ENCODE measurements at regions not wholly inside any gene's neighbourhood (a gene's known extent, or its start where the extent isn't known, plus 50 kb on each side); places are given as distances from the start of the nearest gene placed in this dataset.

DNA sequence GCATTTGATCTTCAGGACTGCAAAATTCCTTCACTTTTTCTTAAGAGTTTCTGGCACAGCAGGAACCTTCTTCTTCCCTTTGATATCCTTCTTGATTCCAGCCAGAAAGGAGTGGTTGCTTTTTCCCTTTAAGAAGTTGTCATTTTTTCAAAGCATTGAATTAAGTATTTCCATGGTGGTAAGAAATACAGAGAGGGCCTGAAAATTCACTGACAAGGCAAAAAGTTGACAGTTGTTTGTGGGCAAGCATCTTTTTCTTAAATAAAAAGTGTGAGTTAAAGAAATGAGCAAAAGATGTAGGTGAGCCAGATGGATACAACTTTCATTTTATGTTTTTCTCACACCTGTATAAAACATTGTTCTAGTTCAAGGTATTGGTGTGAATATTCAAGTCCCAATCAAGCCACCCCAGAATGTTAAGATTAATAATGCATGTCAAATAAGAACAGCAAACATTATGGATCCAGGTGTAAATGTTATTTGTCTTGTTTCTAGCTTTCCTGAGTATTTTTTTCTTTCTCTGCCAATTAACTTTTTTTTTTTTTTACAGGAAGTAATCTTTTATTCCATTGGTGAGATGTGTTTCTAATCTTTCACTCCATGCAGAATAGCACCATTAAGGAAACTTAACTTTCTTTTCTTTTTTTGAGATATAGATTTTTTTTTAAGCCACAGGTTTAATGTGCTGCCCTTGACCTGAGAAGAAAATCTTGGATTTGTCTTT lies 334.3 kb upstream of the SEMA3A start:
- H3K4me1 Mint-ChIP-seq = peaks cover 28% of the 10 kb centered on the region
- no peak overlapping the region for H3K4me3 Mint-ChIP-seq
- no peak for DNase-seq (ENCODE audit: low spot score in 2 of 2, unreplicated experiment in 2 of 2)
- H3K27me3 Mint-ChIP-seq (ENCODE audit: low read depth) = no peaks in the 10 kb centered on the region
- no peaks in the 10 kb centered on the region for H3K36me3 Mint-ChIP-seq
- peak overlapping the region; percentile 81 for H3K27ac Mint-ChIP-seq
- H3K9me3 Mint-ChIP-seq = no peaks in the 10 kb centered on the region
- TF ChIP-seq CTCF (IDR thresholded peaks at IDR 0.05; ENCODE audit: unreplicated experiment) = no peak

GRCh38 chr7:84524714-84525694 lies 330.4 kb upstream of the SEMA3A start:
- no peak for TF ChIP-seq CTCF (IDR thresholded peaks at IDR 0.05; ENCODE audit: unreplicated experiment)

GRCh38 chr7:84513061-84513460 lies 318.5 kb upstream of the SEMA3A start:
- no peak overlapping the region for H3K4me3 Mint-ChIP-seq

More at GRCh38 chr7:84524714-84525694, 330.4 kb upstream of the SEMA3A start:
- Mint-ChIP-seq H3K9me3 (peaks cover 9% of the 10 kb centered on the region), H3K4me3 (no peak overlapping the region), H3K27me3 (ENCODE audit: low read depth) (no peaks in the 10 kb centered on the region), H3K36me3 (no peaks in the 10 kb centered on the region), H3K27ac (peak overlapping the region; percentile 30), H3K4me1 (peaks cover 17% of the 10 kb centered on the region)
- DNase-seq (ENCODE audit: low spot score in 2 of 2, unreplicated experiment in 2 of 2) = no peak

GRCh38 chr7:84512055-84512454 lies 317.5 kb upstream of the SEMA3A start:
- H3K9me3 Mint-ChIP-seq = no peaks in the 10 kb centered on the region
- peaks cover 8% of the 10 kb centered on the region for H3K4me1 Mint-ChIP-seq
- no peak overlapping the region for H3K4me3 Mint-ChIP-seq
- no peaks in the 10 kb centered on the region for H3K36me3 Mint-ChIP-seq
- H3K27me3 Mint-ChIP-seq (ENCODE audit: low read depth) = no peaks in the 10 kb centered on the region
- no peak for DNase-seq (ENCODE audit: low spot score in 2 of 2, unreplicated experiment in 2 of 2)
- no peak overlapping the region for H3K27ac Mint-ChIP-seq
- TF ChIP-seq CTCF (IDR thresholded peaks at IDR 0.05; ENCODE audit: unreplicated experiment) = no peak

More at GRCh38 chr7:84513061-84513460, 318.5 kb upstream of the SEMA3A start:
- Mint-ChIP-seq H3K36me3 (no peaks in the 10 kb centered on the region), H3K4me1 (peaks cover 8% of the 10 kb centered on the region), H3K27ac (no peak overlapping the region), H3K9me3 (peaks cover 5% of the 10 kb centered on the region), H3K27me3 (ENCODE audit: low read depth) (no peaks in the 10 kb centered on the region)
- TF ChIP-seq CTCF (IDR thresholded peaks at IDR 0.05; ENCODE audit: unreplicated experiment) = no peak
- no peak for DNase-seq (ENCODE audit: low spot score in 2 of 2, unreplicated experiment in 2 of 2)

DNA sequence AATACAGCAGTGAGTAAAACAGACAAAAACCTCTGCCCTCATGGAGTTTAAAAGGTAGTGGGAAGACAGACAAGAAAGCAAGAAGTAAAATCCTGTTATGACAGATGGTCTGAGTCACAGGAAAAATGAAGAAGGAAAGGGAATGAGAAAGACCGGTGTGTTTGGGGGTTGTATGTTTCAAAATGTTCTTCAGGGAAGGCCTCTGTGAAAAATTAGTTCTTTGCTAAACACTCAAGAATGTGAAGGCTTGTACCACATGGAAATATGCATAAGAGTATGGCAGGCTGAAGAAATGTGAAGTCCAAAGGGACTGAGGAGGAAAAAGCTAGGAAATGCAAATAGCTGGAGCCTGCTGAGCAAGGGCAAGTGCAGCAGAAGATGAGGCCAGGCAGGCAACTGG lies 315.9 kb upstream of the SEMA3A start:
- Mint-ChIP-seq H3K4me3 (no peak overlapping the region), H3K4me1 (peaks cover 8% of the 10 kb centered on the region), H3K27me3 (ENCODE audit: low read depth) (no peaks in the 10 kb centered on the region), H3K27ac (peak overlapping the region; percentile 8), H3K36me3 (no peaks in the 10 kb centered on the region), H3K9me3 (no peaks in the 10 kb centered on the region)
- TF ChIP-seq CTCF (IDR thresholded peaks at IDR 0.05; ENCODE audit: unreplicated experiment) = no peak
- no peak for DNase-seq (ENCODE audit: low spot score in 2 of 2, unreplicated experiment in 2 of 2)

Data from mesothelial cell of epicardium (in vitro differentiated cells).